H1 (cell line): ENCODE measurements at regions not wholly inside any gene's neighbourhood (a gene's known extent, or its start where the extent isn't known, plus 50 kb on each side); places are given as distances from the start of the nearest gene placed in this dataset.

Experiments used
- CTCF ChIA-PET: fragments of 300-600 bp; sonication (Branson Sonifier 250); formaldehyde crosslinking; loops from one replicate; lab custom pipeline; 2021; ENCODE audit not compliant: partially characterized antibody; lab: Charles Lee
- POLR2A ChIA-PET: fragments of 300-600 bp; sonication (Branson Sonifier 250); formaldehyde crosslinking; loops from one replicate; lab custom pipeline; 2021; ENCODE audit warnings: inconsistent platforms; ENCODE audit not compliant: partially characterized antibody; lab: Charles Lee
- DNase-seq, 2 experiments: peaks; one replicate each; pipeline versions ENCODE4 v3.0.0 to v3.0.0-alpha.2; 2010 to 2022; ENCODE audit warnings: low spot score in 2 of 2, low read depth in 1 of 2, mixed read lengths in 1 of 2
- FAIRE-seq: peaks from 2 replicates; lab custom pipeline; 2011; peaks lifted over from hg19 to GRCh38; lab: Jason Lieb, UNC
- H2AFZ ChIP-seq: 2 replicates; pipeline ENCODE4 v1.8.1; 2012; ENCODE audit warnings: low read length, inconsistent platforms
- H2AK5ac ChIP-seq: 2 replicates; pipeline ENCODE4 v1.6.1; 2013; ENCODE audit warnings: low read depth, low read length
- H2BK120ac ChIP-seq: replicated peaks from 2 replicates; pipeline ENCODE3; 2013; ENCODE audit warnings: low read depth, low read length, inconsistent platforms
- H2BK12ac ChIP-seq: 2 replicates; pipeline ENCODE4 v1.6.1; 2013; ENCODE audit warnings: low read depth, low read length
- H2BK15ac ChIP-seq: 2 replicates; pipeline ENCODE4 v1.6.1; 2013; ENCODE audit warnings: low read length
- H2BK20ac ChIP-seq: 2 replicates; pipeline ENCODE4 v1.6.1; 2013; ENCODE audit warnings: low read length
- H2BK5ac ChIP-seq: 2 replicates; pipeline ENCODE4 v1.6.1; 2013; ENCODE audit warnings: low read depth, low read length
- H3K14ac ChIP-seq: 2 replicates; pipeline ENCODE4 v1.6.1; 2013; ENCODE audit warnings: inconsistent platforms; ENCODE audit not compliant: insufficient read length
- H3K18ac ChIP-seq: 2 replicates; pipeline ENCODE4 v1.6.1; 2013; ENCODE audit warnings: low read length; ENCODE audit errors: extremely low read depth
- H3K23ac ChIP-seq: 2 replicates; pipeline ENCODE4 v1.6.1; 2013; ENCODE audit warnings: inconsistent platforms; ENCODE audit not compliant: insufficient read length
- H3K23me2 ChIP-seq: 2 replicates; pipeline ENCODE4 v1.6.1; 2013; ENCODE audit warnings: low read depth, low read length
- H3K27ac ChIP-seq: 2 replicates; pipeline ENCODE4 v1.6.1; 2011; ENCODE audit warnings: low read depth, low read length, inconsistent platforms
- H3K27me3 ChIP-seq, 4 experiments: replicated peaks in 1 of 4; 1 replicate in 1 of 4; 2 replicates in 3 of 4; pipeline versions ENCODE4 v1.6.1 to v1.8.1; 2011 to 2013; ENCODE audit warnings: low read length in 3 of 4, mild to moderate bottlenecking in 3 of 4, inconsistent platforms in 2 of 4, mixed read lengths in 2 of 4, moderate library complexity in 1 of 4; ENCODE audit not compliant: control insufficient read depth in 3 of 4, insufficient read depth in 3 of 4; ENCODE audit errors: extremely low read depth in 1 of 4
- H3K36me3 ChIP-seq, 4 experiments: 2 replicates each; pipeline versions ENCODE4 v1.6.1 to v1.8.1; 2011 to 2013; ENCODE audit warnings: mild to moderate bottlenecking in 4 of 4, low read length in 3 of 4, moderate library complexity in 2 of 4, control low read depth in 1 of 4, inconsistent platforms in 1 of 4; ENCODE audit not compliant: insufficient read depth in 4 of 4, control insufficient read depth in 2 of 4
- H3K4ac ChIP-seq: replicated peaks from 2 replicates; pipeline ENCODE3; 2013; ENCODE audit warnings: low read length, low read depth, mixed read lengths, inconsistent platforms; ENCODE audit not compliant: insufficient read length
- H3K4me1 ChIP-seq, 4 experiments: replicated peaks in 1 of 4; 1 replicate in 1 of 4; 2 replicates in 3 of 4; pipeline versions ENCODE4 v1.6.1 to v1.8.1; 2011 to 2013; ENCODE audit warnings: low read length in 3 of 4, inconsistent platforms in 2 of 4, mixed read lengths in 1 of 4; ENCODE audit not compliant: insufficient read depth in 4 of 4, control insufficient read depth in 3 of 4
- H3K4me2 ChIP-seq, 2 experiments: 2 replicates each; pipeline versions ENCODE4 v1.6.1 to v1.8.1; 2011 to 2013; ENCODE audit warnings: low read depth in 2 of 2, low read length in 2 of 2, control low read depth in 1 of 2, inconsistent platforms in 1 of 2, mild to moderate bottlenecking in 1 of 2; ENCODE audit not compliant: insufficient read depth in 1 of 2
- H3K4me3 ChIP-seq, 4 experiments: fragments of 200-600, 300-600 bp in 1 of 4; sonication (generic), shearing (Covaris generic), sonication (Bioruptor Twin) in 1 of 4; 2 replicates each; pipeline versions ENCODE4 v1.5.1 to v1.8.1; 2011 to 2016; ENCODE audit warnings: low read length in 4 of 4, low read depth in 3 of 4, control low read depth in 2 of 4, inconsistent platforms in 2 of 4, mild to moderate bottlenecking in 2 of 4, mixed read lengths in 1 of 4, moderate library complexity in 1 of 4; ENCODE audit not compliant: insufficient read depth in 2 of 4; ENCODE audit errors: extremely low read depth in 1 of 4
- H3K56ac ChIP-seq: replicated peaks from 2 replicates; pipeline ENCODE3; 2013; ENCODE audit warnings: low read depth, mild to moderate bottlenecking, mixed read lengths, low read length, inconsistent platforms; ENCODE audit not compliant: insufficient read length
- H3K79me1 ChIP-seq: 2 replicates; pipeline ENCODE4 v1.6.1; 2013; ENCODE audit warnings: low read depth, low read length, control low read depth
- H3K79me2 ChIP-seq, 2 experiments: 2 replicates each; pipeline versions ENCODE4 v1.6.1 to v1.8.1; 2012 to 2013; ENCODE audit warnings: low read length in 2 of 2, mild to moderate bottlenecking in 2 of 2, inconsistent platforms in 1 of 2; ENCODE audit not compliant: insufficient read depth in 2 of 2, control insufficient read depth in 1 of 2
- H3K9ac ChIP-seq, 4 experiments: replicated peaks in 1 of 4; 1 replicate in 1 of 4; 2 replicates in 3 of 4; pipeline versions ENCODE4 v1.6.1 to v1.8.1; 2011 to 2013; ENCODE audit warnings: low read depth in 3 of 4, low read length in 3 of 4, control low read depth in 2 of 4, mild to moderate bottlenecking in 2 of 4, moderate library complexity in 2 of 4, inconsistent platforms in 1 of 4; ENCODE audit errors: extremely low read depth in 1 of 4
- H3K9me3 ChIP-seq, 2 experiments: 2 replicates each; pipeline versions ENCODE4 v1.6.1 to v1.8.1; 2012 to 2013; ENCODE audit warnings: mild to moderate bottlenecking in 2 of 2, moderate library complexity in 2 of 2, control low read depth in 1 of 2, inconsistent platforms in 1 of 2, low read depth in 1 of 2, low read length in 1 of 2, mixed read lengths in 1 of 2; ENCODE audit not compliant: insufficient read depth in 2 of 2
- H4K20me1 ChIP-seq, 2 experiments: replicated peaks in 1 of 2; 2 replicates each; pipeline versions ENCODE3 to v1.8.1; 2011 to 2013; ENCODE audit warnings: inconsistent platforms in 2 of 2, low read length in 2 of 2, mild to moderate bottlenecking in 1 of 2; ENCODE audit not compliant: insufficient read depth in 2 of 2, control insufficient read depth in 1 of 2
- H4K5ac ChIP-seq: 2 replicates; pipeline ENCODE4 v1.6.1; 2013; ENCODE audit warnings: low read length, low read depth, mixed read lengths, inconsistent platforms; ENCODE audit not compliant: insufficient read length
- H4K8ac ChIP-seq: 2 replicates; pipeline ENCODE4 v1.8.0; 2013; ENCODE audit warnings: mild to moderate bottlenecking, moderate library complexity, low read length, inconsistent platforms; ENCODE audit not compliant: insufficient read depth; ENCODE audit errors: extremely low read depth
- H4K91ac ChIP-seq: replicated peaks from 2 replicates; pipeline ENCODE3; 2013; ENCODE audit warnings: low read length, mixed read lengths, inconsistent platforms; ENCODE audit not compliant: insufficient read length
- BRCA1 ChIP-seq: IDR thresholded peaks from 2 replicates; pipeline ENCODE4 v1.6.1; 2012; ENCODE audit warnings: low read depth, low read length, improper control_type of control experiment
- E2F6 ChIP-seq: IDR thresholded peaks from 2 replicates; pipeline ENCODE4 v1.6.1; 2012; ENCODE audit warnings: inconsistent platforms
- WGBS, 2 experiments: shearing (Covaris generic) in 1 of 2; methylation state at CpG; one replicate each; pipeline versions ENCODE4 v1.1.6 to v1.1.7; 2013 to 2015; ENCODE audit warnings: low lambda C conversion rate in 2 of 2, mixed read lengths in 2 of 2, inconsistent platforms in 1 of 2, low coverage in 1 of 2, missing lambda C conversion rate in 1 of 2; ENCODE audit not compliant: insufficient replicate concordance in 2 of 2, insufficient coverage in 1 of 2, insufficient read length in 1 of 2; ENCODE audit errors: extremely low coverage in 1 of 2, missing lambda C conversion rate in 1 of 2; 5-methylcytosine and 5-hydroxymethylcytosine counted together

- Histone ChIP-seq H4K91ac (no peak overlapping the region), H3K56ac (no peak overlapping the region), H3K23ac (no peak overlapping the region), H3K14ac (no peak overlapping the region), H2BK5ac (no peak overlapping the region), H3K36me3 (no peaks in the 10 kb centered on the region), H3K79me2 (no peaks in the 10 kb centered on the region), H2BK20ac (no peak overlapping the region), H3K18ac (no peak overlapping the region), H3K9ac (no peak overlapping the region), H2BK120ac (no peak overlapping the region), H3K4me1 (peaks cover 0 to 2% (median under 1%) of the 10 kb centered on the region in 4 experiments; a peak in 4 of 7 replicates), H3K4me3 (no peak overlapping the region), H4K5ac (no peak overlapping the region), H3K79me1 (no peaks in the 10 kb centered on the region), H4K8ac (no peak overlapping the region), H2AK5ac (no peak overlapping the region), H3K9me3 (no peaks in the 10 kb centered on the region), H2BK15ac (no peak overlapping the region), H4K20me1 (no peaks in the 10 kb centered on the region), H3K27ac (no peak overlapping the region), H3K4ac (no peak overlapping the region), H3K23me2 (no peaks in the 10 kb centered on the region), H3K27me3 (no peaks in the 10 kb centered on the region; a peak in 1 of 7 replicates), H2BK12ac (no peak overlapping the region), H2AFZ (no peak overlapping the region), H3K4me2 (no peak overlapping the region)
- TF ChIP-seq BRCA1 (no peak), E2F6 (no peak)
- WGBS, 2 experiments = 55% methylated on average over 3 of the region's 3 CpGs; no CpG with 5 or more reads in 1 of the 2 experiments
- ChIA-PET CTCF (no interaction called here), POLR2A (no interaction called here)
- no peak for FAIRE-seq
- no peak for DNase-seq
Measured at GRCh38 chr5:125327676-125328075, 581.2 kb upstream of the ZNF608 start.
